ENCODE measurements at regions not wholly inside any gene's neighbourhood (a gene's known extent, or its start where the extent isn't known, plus 50 kb on each side); places are given as distances from the start of the nearest gene placed in this dataset.

DNA sequence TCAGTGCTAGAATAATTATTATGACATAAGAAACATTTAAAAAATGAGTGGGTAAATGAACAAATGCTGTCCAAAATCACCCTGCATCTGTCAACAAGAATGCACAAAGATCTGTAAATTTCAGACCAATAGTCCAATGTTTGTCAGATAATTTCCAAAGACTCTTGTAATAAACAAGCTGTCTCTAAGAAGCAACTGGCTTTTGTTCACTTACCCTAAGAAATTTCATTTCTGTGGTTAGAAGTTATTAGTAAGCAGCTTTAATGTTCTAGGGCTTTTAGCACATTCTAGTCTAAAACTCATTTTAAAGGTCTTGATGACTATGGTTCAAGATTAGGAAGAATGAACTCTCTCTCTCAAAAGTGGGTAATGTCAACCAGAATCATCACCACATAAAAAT lies 560.3 kb upstream of the SMIM31 start:
- no peak overlapping the region for H3K27ac ChIP-seq
- no peaks in the 10 kb centered on the region for H3K36me3 ChIP-seq (replicated peaks in 1 of 2; ENCODE audit: insufficient read depth in 1 of 2, low read depth in 2 of 2)
- ATAC-seq = no peak
- intact Hi-C loops (cut with DNase I) = no loop called here
- H3K9me3 ChIP-seq = no peaks in the 10 kb centered on the region
- no peaks in the 10 kb centered on the region for H3K4me1 ChIP-seq
- no peaks in the 10 kb centered on the region for H3K27me3 ChIP-seq
- TF ChIP-seq POLR2A (IDR thresholded peaks at IDR 0.05) (no peak), CTCF (IDR thresholded peaks at IDR 0.05) (no peak)
- no peak for DNase-seq
- no peak overlapping the region for H3K4me3 ChIP-seq

GRCh38 chr4:164197556-164197955 lies 556.4 kb upstream of the SMIM31 start:
- TF ChIP-seq POLR2A (IDR thresholded peaks at IDR 0.05) = no peak
- H3K36me3 ChIP-seq (replicated peaks in 1 of 2; ENCODE audit: insufficient read depth in 1 of 2, low read depth in 2 of 2) = no peaks in the 10 kb centered on the region
- 73 to 76% methylated on average over 18 of the region's 18 CpGs for WGBS, 2 donors
- H3K4me3 ChIP-seq = no peak overlapping the region
- H3K27ac ChIP-seq = no peak overlapping the region
- ATAC-seq (no peak), DNase-seq (no peak)
- H3K9me3 ChIP-seq = no peaks in the 10 kb centered on the region
- intact Hi-C loops (cut with DNase I) = no loop called here
- no peaks in the 10 kb centered on the region for H3K4me1 ChIP-seq
- H3K27me3 ChIP-seq = no peaks in the 10 kb centered on the region

GRCh38 chr4:164203476-164203875 lies 550.5 kb upstream of the SMIM31 start:
- DNase-seq (no peak), ATAC-seq (no peak)
- Histone ChIP-seq H3K4me3 (no peak overlapping the region), H3K4me1 (no peaks in the 10 kb centered on the region), H3K36me3 (replicated peaks in 1 of 2; ENCODE audit: insufficient read depth in 1 of 2, low read depth in 2 of 2) (no peaks in the 10 kb centered on the region), H3K9me3 (no peaks in the 10 kb centered on the region), H3K27me3 (no peaks in the 10 kb centered on the region), H3K27ac (no peak overlapping the region)
- WGBS, 2 donors = 42 to 43% methylated on average over 4 of the region's 4 CpGs
- intact Hi-C loops (cut with DNase I) = no loop called here
- no peak for TF ChIP-seq CTCF (IDR thresholded peaks at IDR 0.05)
- no peak for TF ChIP-seq POLR2A (IDR thresholded peaks at IDR 0.05)

DNA sequence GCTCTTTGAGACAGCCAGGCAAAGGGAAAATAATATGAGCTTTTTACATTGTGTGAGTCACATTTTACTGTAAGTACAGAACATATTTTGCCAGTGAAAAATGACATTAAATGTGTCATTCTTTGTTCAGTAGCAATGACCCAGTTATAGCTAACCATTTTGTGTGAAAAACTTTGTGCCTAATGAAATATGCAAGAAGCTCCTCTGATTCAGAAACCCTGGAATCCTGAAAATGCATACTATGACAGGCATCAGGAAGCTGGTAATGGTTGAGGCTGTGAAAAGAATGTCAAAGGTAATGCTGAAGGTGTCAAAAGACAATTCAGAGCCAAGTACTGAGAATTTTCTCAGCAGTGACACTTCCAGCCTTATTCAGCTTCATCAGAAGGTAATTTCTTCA lies 549.5 kb upstream of the SMIM31 start:
- ATAC-seq = no peak

DNA sequence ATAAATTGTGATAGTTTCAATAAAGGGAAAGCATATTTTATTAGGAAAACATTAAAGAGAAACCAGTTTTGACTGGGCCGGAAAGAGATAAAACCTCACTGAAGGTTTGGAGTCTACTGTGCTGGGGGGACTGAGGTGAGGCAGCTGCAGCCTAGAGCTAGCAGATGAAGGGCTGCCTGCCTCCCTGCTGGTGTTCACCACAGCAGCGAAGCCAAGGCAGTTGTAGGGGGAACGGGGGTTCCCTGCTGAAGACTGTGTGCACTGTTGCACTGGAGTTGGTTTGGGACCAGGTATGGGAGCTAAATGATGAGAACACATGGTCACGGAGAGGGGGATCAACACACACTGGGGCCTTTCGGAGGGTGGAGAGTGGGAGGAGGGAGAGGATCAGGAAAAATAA lies 546.5 kb upstream of the SMIM31 start:
- H3K9me3 ChIP-seq = no peaks in the 10 kb centered on the region
- no peak overlapping the region for H3K4me3 ChIP-seq
- intact Hi-C loops (cut with DNase I) = no loop called here
- H3K27ac ChIP-seq = no peak overlapping the region
- TF ChIP-seq POLR2A (IDR thresholded peaks at IDR 0.05) (no peak), CTCF (IDR thresholded peaks at IDR 0.05) (no peak)
- WGBS, 2 donors = 51 to 55% methylated on average over 5 of the region's 5 CpGs
- H3K4me1 ChIP-seq = no peaks in the 10 kb centered on the region
- DNase-seq (no peak), ATAC-seq (no peak)
- H3K36me3 ChIP-seq (replicated peaks in 1 of 2; ENCODE audit: insufficient read depth in 1 of 2, low read depth in 2 of 2) = no peaks in the 10 kb centered on the region
- no peaks in the 10 kb centered on the region for H3K27me3 ChIP-seq

More for the DNA sequence above, 549.5 kb upstream of the SMIM31 start:
- no peak overlapping the region for H3K27ac ChIP-seq
- no peak overlapping the region for H3K4me3 ChIP-seq
- no peak for DNase-seq
- TF ChIP-seq POLR2A (IDR thresholded peaks at IDR 0.05) = no peak
- no peak for TF ChIP-seq CTCF (IDR thresholded peaks at IDR 0.05)
- H3K27me3 ChIP-seq = no peaks in the 10 kb centered on the region
- no peaks in the 10 kb centered on the region for H3K4me1 ChIP-seq
- H3K36me3 ChIP-seq (replicated peaks in 1 of 2; ENCODE audit: insufficient read depth in 1 of 2, low read depth in 2 of 2) = no peaks in the 10 kb centered on the region
- intact Hi-C loops (cut with DNase I) = no loop called here
- H3K9me3 ChIP-seq = no peaks in the 10 kb centered on the region

All from body of pancreas (tissue), 4 donors.